Right lobe of liver (tissue), 6 donors: ENCODE measurements at regions not wholly inside any gene's neighbourhood (a gene's known extent, or its start where the extent isn't known, plus 50 kb on each side); places are given as distances from the start of the nearest gene placed in this dataset.

ENCODE experiments used
- ATAC-seq, 4 donors: fragments of 200-7000 bp; cut with Tn5 transposase; one replicate each; pipeline ENCODE4 v1.9.1; 2020; ENCODE audit warnings: mild to moderate bottlenecking in 4 of 4, moderate library complexity in 4 of 4
- DNase-seq, 3 donors: peaks; one replicate each; pipeline ENCODE4 v3.0.0-alpha.2; 2020
- H3K27ac ChIP-seq, 3 donors: fragments of 200-600 bp; one replicate each; pipeline ENCODE4 v1.8.0; 2022
- H3K27me3 ChIP-seq, 2 donors: fragments of 200-600 bp; one replicate each; pipeline ENCODE4 v1.8.0; 2022
- H3K36me3 ChIP-seq, 4 donors: fragments of 200-600 bp; sonication (generic) in 1 of 4; one replicate each; pipeline versions ENCODE4 v1.5.1 to v1.8.0; 2017 to 2022; ENCODE audit warnings: control low read depth in 1 of 4
- H3K4me1 ChIP-seq, 4 donors: fragments of 200-600 bp; sonication (generic) in 1 of 4; one replicate each; pipeline versions ENCODE4 v1.5.1 to v1.8.0; 2017 to 2022; ENCODE audit warnings: control low read depth in 1 of 4
- H3K4me3 ChIP-seq, 3 donors: fragments of 200-600 bp; one replicate each; pipeline ENCODE4 v1.8.0; 2022
- H3K9me3 ChIP-seq, 4 donors: fragments of 200-600 bp; sonication (generic) in 1 of 4; one replicate each; pipeline versions ENCODE4 v1.5.1 to v1.8.0; 2017 to 2022; ENCODE audit warnings: control low read depth in 1 of 4
- POLR2A ChIP-seq: fragments of 450-650 bp; IDR thresholded peaks from one replicate; pipeline ENCODE4 v1.6.1; 2017; ENCODE audit warnings: antibody characterized with exemption, mild to moderate bottlenecking
- WGBS: methylation state at CpG from one replicate; pipeline ENCODE4 v1.1.6; 2018; ENCODE audit warnings: low coverage, low lambda C conversion rate; ENCODE audit not compliant: insufficient coverage; ENCODE audit errors: missing lambda C conversion rate; 5-methylcytosine and 5-hydroxymethylcytosine counted together
- intact Hi-C, 2 donors: fragments of 100-400 bp; cut with DNase I; formaldehyde crosslinking; loops; one replicate each; pipeline versions ENCODE4 v1.11.2 to v1.14.1; 2022
- TF ChIP-seq, protein P1 (sequence below), 4 donors: fragments of 200-600 bp in 3 of 4; fragments of 450-650 bp in 1 of 4; IDR thresholded peaks; one replicate each; pipeline versions ENCODE4 v1.5.1 to v1.8.0; 2016 to 2022; ENCODE audit warnings: antibody characterized with exemption in 4 of 4, mild to moderate bottlenecking in 2 of 4
- donor health status: DM: no; HTN: yes; CAD: no.
- donor health status: DM: no; HTN: no; CAD: no.
- donor health status: DM: no; HTN: no; CAD: no.
- donor health status: DM: no; HTN: yes; CAD: no.
- donor health status: DM: no; HTN: yes; CAD: no.

DNA sequence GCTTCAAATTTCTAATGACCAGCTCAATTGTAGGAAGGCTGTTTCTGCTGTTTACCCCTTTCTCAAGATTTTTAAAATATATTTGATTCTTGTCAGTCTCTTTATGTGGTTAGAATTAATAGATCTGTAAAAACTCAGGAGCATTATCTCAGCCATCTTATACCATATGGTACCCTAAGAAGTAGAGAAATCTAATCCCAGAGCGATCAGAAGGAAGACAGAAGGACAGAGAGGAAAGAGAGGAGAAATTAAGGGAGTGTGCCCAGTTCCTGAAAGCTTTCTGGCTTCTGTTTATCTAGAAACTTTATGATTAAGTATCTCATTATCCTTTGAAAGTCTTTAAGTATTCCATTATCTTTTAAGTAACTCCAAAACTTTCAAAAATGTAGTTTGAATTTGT lies 152.1 kb upstream of the NAV3 start:
- intact Hi-C loops = no loop called here
- H3K36me3 ChIP-seq = no peaks in the 10 kb centered on the region
- ATAC-seq (no peak), DNase-seq (no peak)
- no peaks in the 10 kb centered on the region for H3K9me3 ChIP-seq
- no peaks in the 10 kb centered on the region for H3K4me1 ChIP-seq
- H3K27ac ChIP-seq = no peak overlapping the region
- no peaks in the 10 kb centered on the region for H3K27me3 ChIP-seq
- no peak overlapping the region for H3K4me3 ChIP-seq
- TF ChIP-seq POLR2A = no peak
- TF ChIP-seq, protein P1, sequence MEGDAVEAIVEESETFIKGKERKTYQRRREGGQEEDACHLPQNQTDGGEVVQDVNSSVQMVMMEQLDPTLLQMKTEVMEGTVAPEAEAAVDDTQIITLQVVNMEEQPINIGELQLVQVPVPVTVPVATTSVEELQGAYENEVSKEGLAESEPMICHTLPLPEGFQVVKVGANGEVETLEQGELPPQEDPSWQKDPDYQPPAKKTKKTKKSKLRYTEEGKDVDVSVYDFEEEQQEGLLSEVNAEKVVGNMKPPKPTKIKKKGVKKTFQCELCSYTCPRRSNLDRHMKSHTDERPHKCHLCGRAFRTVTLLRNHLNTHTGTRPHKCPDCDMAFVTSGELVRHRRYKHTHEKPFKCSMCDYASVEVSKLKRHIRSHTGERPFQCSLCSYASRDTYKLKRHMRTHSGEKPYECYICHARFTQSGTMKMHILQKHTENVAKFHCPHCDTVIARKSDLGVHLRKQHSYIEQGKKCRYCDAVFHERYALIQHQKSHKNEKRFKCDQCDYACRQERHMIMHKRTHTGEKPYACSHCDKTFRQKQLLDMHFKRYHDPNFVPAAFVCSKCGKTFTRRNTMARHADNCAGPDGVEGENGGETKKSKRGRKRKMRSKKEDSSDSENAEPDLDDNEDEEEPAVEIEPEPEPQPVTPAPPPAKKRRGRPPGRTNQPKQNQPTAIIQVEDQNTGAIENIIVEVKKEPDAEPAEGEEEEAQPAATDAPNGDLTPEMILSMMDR (IDR thresholded peaks at IDR 0.05) = no peak
- 20% methylated on average over 1 of the region's 1 CpG for WGBS

DNA sequence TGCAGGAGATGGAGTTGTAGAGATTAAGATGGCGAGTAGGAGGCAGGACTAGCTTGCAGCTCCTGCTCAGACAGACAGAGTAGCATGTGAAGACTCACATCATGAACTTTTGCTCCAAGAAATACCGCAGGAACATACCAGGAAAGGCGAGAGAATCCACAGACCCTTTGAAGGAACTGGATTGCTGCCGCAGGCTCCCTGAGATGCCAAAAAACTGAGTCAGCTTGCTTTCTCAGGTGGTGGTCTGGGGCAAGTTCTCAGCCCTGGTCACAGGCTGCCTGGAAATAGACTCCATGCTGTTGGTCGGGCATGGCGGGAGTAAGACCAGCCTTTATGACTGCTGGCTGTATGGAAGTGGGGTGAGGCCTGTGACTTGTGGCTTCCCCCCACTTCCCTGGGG lies 163.6 kb upstream of the NAV3 start:
- TF ChIP-seq, protein P1 (IDR thresholded peaks at IDR 0.05) = no peak
- no peak for TF ChIP-seq POLR2A
- Histone ChIP-seq H3K27me3 (no peaks in the 10 kb centered on the region), H3K36me3 (no peaks in the 10 kb centered on the region), H3K9me3 (no peaks in the 10 kb centered on the region), H3K4me1 (no peaks in the 10 kb centered on the region), H3K4me3 (no peak overlapping the region), H3K27ac (no peak overlapping the region)
- intact Hi-C loops = no loop called here
- no peak for ATAC-seq
- DNase-seq = no peak
- WGBS = 68% methylated on average over 4 of the region's 6 CpGs

DNA sequence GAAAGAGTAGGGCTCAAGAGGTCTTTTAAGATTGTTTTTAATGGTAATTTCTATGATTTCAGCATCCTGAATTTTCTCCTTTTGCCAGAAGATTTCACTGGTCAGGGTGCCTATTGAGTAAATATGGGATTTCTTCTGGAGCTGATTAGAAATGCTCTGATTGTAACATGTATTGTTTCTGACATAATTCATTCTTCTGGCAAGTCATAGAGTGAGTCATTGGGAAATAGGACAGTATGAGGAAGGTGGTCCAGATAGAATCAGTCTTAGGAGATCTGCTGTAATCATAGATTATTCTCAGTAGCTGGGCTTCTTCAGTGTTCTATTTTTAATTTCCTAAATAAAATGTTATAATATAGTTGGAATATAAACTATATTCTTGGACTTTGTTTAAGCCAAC lies 182.0 kb upstream of the NAV3 start:
- no peaks in the 10 kb centered on the region for H3K4me1 ChIP-seq
- no peaks in the 10 kb centered on the region for H3K27me3 ChIP-seq
- H3K27ac ChIP-seq = no peak overlapping the region
- H3K9me3 ChIP-seq = no peaks in the 10 kb centered on the region
- H3K36me3 ChIP-seq = no peaks in the 10 kb centered on the region
- intact Hi-C loops = no loop called here
- no peak for TF ChIP-seq POLR2A
- TF ChIP-seq, protein P1 (IDR thresholded peaks at IDR 0.05) = no peak
- H3K4me3 ChIP-seq = no peak overlapping the region
- no peak for ATAC-seq
- DNase-seq = no peak

DNA sequence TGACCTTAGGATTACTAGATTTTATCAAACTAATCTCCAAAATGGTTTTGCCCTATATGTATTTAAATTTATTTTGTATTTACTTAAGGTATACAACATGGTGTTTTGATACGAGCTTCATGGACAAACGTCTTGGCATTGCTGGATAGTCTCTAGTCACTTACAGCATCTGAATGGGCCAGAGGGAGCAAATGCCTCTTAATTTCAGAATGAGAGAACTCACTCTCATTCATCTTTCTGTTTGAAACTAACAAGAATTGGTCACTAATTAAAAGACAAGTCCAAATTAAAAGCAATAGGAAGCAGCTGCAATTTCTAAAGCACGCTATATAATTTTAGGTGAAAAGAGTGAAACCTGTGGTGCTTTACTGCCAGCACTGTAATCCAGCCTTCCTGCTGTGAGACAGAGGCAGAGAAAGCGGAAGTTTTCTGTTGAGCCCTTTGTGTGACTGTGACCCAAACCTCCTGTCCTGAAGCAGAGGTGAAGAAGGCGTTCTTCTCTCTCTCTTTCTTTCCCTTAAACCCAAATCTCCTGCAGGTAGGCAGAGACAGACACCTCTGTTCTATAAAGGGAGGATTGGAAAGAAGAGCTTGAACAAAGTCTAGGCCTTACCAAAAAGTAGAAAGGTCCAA lies 184.6 kb upstream of the NAV3 start:
- no peaks in the 10 kb centered on the region for H3K4me1 ChIP-seq
- no peaks in the 10 kb centered on the region for H3K36me3 ChIP-seq
- no peaks in the 10 kb centered on the region for H3K9me3 ChIP-seq
- no peaks in the 10 kb centered on the region for H3K27me3 ChIP-seq
- 37% methylated on average over 5 of the region's 5 CpGs for WGBS
- ATAC-seq = no peak
- H3K27ac ChIP-seq = no peak overlapping the region
- DNase-seq = no peak
- H3K4me3 ChIP-seq = no peak overlapping the region
- intact Hi-C loops = no loop called here
- no peak for TF ChIP-seq POLR2A
- TF ChIP-seq, protein P1 (IDR thresholded peaks at IDR 0.05) = no peak
